Common myeloid progenitor, CD34-positive (primary cell): ENCODE measurements at regions not wholly inside any gene's neighbourhood (a gene's known extent, or its start where the extent isn't known, plus 50 kb on each side); places are given as distances from the start of the nearest gene placed in this dataset.

Experiments
- CTCF ChIA-PET: fragments of 350-600 bp; sonication (Branson Sonifier 250); formaldehyde crosslinking; loops from one replicate; lab custom pipeline; 2021; ENCODE audit warnings: antibody characterized with exemption; lab: Charles Lee
- POLR2A ChIA-PET: fragments of 350-600 bp; sonication (Branson Sonifier 250); formaldehyde crosslinking; loops from one replicate; lab custom pipeline; 2021; ENCODE audit warnings: antibody characterized with exemption; lab: Charles Lee
- DNase-seq, 3 donors: peaks; one replicate each; pipeline versions ENCODE4 v3.0.0 to v3.0.0-alpha.2; 2013
- H3K27ac ChIP-seq, 2 experiments: 1 replicate in 1 of 2; 2 replicates in 1 of 2; pipeline ENCODE4 v1.7.0; 2013; ENCODE audit warnings: inconsistent platforms in 2 of 2, low read length in 2 of 2, mild to moderate bottlenecking in 2 of 2, low read depth in 1 of 2, moderate library complexity in 1 of 2; ENCODE audit not compliant: severe bottlenecking in 2 of 2, insufficient read depth in 1 of 2, poor library complexity in 1 of 2
- H3K27me3 ChIP-seq, 5 experiments: replicated peaks in 2 of 5; 1 replicate in 3 of 5; 2 replicates in 2 of 5; pipeline versions ENCODE4 v1.6.1 to v1.7.0; 2013; ENCODE audit warnings: low read length in 4 of 5, mild to moderate bottlenecking in 2 of 5, moderate library complexity in 2 of 5, inconsistent platforms in 1 of 5; ENCODE audit not compliant: insufficient read depth in 5 of 5, control insufficient read depth in 4 of 5
- H3K36me3 ChIP-seq, 4 experiments: 1 replicate in 2 of 4; 2 replicates in 2 of 4; pipeline versions ENCODE4 v1.6.1 to v1.7.0; 2013; ENCODE audit warnings: low read length in 3 of 4, control low read depth in 1 of 4, mild to moderate bottlenecking in 1 of 4; ENCODE audit not compliant: control insufficient read depth in 4 of 4, insufficient read depth in 4 of 4
- H3K4me1 ChIP-seq, 4 experiments: 1 replicate in 3 of 4; 2 replicates in 1 of 4; pipeline versions ENCODE4 v1.6.1 to v1.7.1; 2013; ENCODE audit warnings: low read length in 3 of 4, mild to moderate bottlenecking in 3 of 4, control low read depth in 1 of 4, inconsistent platforms in 1 of 4, moderate library complexity in 1 of 4; ENCODE audit not compliant: control insufficient read depth in 4 of 4, insufficient read depth in 4 of 4; ENCODE audit errors: control extremely low read depth in 1 of 4
- H3K4me3 ChIP-seq, 7 experiments: 1 replicate in 4 of 7; 2 replicates in 3 of 7; pipeline versions ENCODE4 v1.5.1 to v1.7.0; 2013; ENCODE audit warnings: mild to moderate bottlenecking in 7 of 7, low read length in 6 of 7, moderate library complexity in 6 of 7, inconsistent platforms in 2 of 7, low read depth in 2 of 7, control low read depth in 1 of 7; ENCODE audit not compliant: insufficient read depth in 4 of 7, control insufficient read depth in 1 of 7; ENCODE audit errors: extremely low read depth in 1 of 7
- H3K9me3 ChIP-seq, 5 experiments: 1 replicate in 4 of 5; 2 replicates in 1 of 5; pipeline versions ENCODE4 v1.6.1 to v1.7.1; 2013; ENCODE audit warnings: low read length in 4 of 5, mild to moderate bottlenecking in 2 of 5, inconsistent platforms in 1 of 5, low read depth in 1 of 5, moderate library complexity in 1 of 5; ENCODE audit not compliant: control insufficient read depth in 4 of 5, insufficient read depth in 2 of 5; ENCODE audit errors: control extremely low read depth in 1 of 5
- WGBS: methylation state at CpG from one replicate; pipeline ENCODE4 v1.1.5; 2013; ENCODE audit not compliant: insufficient coverage; 5-methylcytosine and 5-hydroxymethylcytosine counted together

GRCh38 chr1:215453440-215453839 is 113.7 kb upstream of the KCTD3 start:
- CTCF ChIA-PET = no interaction called here
- H3K9me3 ChIP-seq = no peaks in the 10 kb centered on the region
- no peak overlapping the region for H3K4me3 ChIP-seq
- no peaks in the 10 kb centered on the region for H3K4me1 ChIP-seq
- POLR2A ChIA-PET = no interaction called here
- H3K27me3 ChIP-seq = no peaks in the 10 kb centered on the region
- H3K27ac ChIP-seq = no peak overlapping the region
- DNase-seq = no peak
- no peaks in the 10 kb centered on the region for H3K36me3 ChIP-seq

GRCh38 chr1:215457213-215457612 is 109.9 kb upstream of the KCTD3 start:
- CTCF ChIA-PET = no interaction called here
- no peaks in the 10 kb centered on the region for H3K36me3 ChIP-seq
- H3K27ac ChIP-seq = no peak overlapping the region
- H3K27me3 ChIP-seq = no peaks in the 10 kb centered on the region
- DNase-seq = no peak
- POLR2A ChIA-PET = no interaction called here
- no peaks in the 10 kb centered on the region for H3K9me3 ChIP-seq
- no peak overlapping the region for H3K4me3 ChIP-seq
- 100% methylated on average over 3 of the region's 3 CpGs for WGBS
- no peaks in the 10 kb centered on the region for H3K4me1 ChIP-seq

GRCh38 chr1:215458104-215458503 is 109.0 kb upstream of the KCTD3 start:
- Histone ChIP-seq H3K36me3 (no peaks in the 10 kb centered on the region), H3K27ac (no peak overlapping the region), H3K9me3 (no peaks in the 10 kb centered on the region), H3K27me3 (no peaks in the 10 kb centered on the region), H3K4me3 (no peak overlapping the region), H3K4me1 (no peaks in the 10 kb centered on the region)
- ChIA-PET POLR2A (no interaction called here), CTCF (no interaction called here)
- WGBS = 94% methylated on average over 6 of the region's 6 CpGs
- DNase-seq = no peak

- CTCF ChIA-PET = no interaction called here
- Histone ChIP-seq H3K4me3 (no peak overlapping the region), H3K4me1 (no peaks in the 10 kb centered on the region), H3K9me3 (no peaks in the 10 kb centered on the region), H3K27ac (no peak overlapping the region), H3K27me3 (no peaks in the 10 kb centered on the region), H3K36me3 (no peaks in the 10 kb centered on the region)
- POLR2A ChIA-PET = no interaction called here
- no peak for DNase-seq
These were observed 108.5 kb upstream of the KCTD3 start for GRCh38 chr1:215458562-215458961.

GRCh38 chr1:215459136-215459535 is 108.0 kb upstream of the KCTD3 start:
- 83% methylated on average over 2 of the region's 2 CpGs for WGBS
- ChIA-PET CTCF (no interaction called here), POLR2A (no interaction called here)
- Histone ChIP-seq H3K4me1 (no peaks in the 10 kb centered on the region), H3K4me3 (no peak overlapping the region), H3K27me3 (no peaks in the 10 kb centered on the region), H3K27ac (no peak overlapping the region), H3K9me3 (no peaks in the 10 kb centered on the region), H3K36me3 (no peaks in the 10 kb centered on the region)
- DNase-seq = no peak

- Histone ChIP-seq H3K9me3 (peaks cover 0 to 1% (median 0%) of the 10 kb centered on the region in 5 experiments), H3K27ac (no peak overlapping the region), H3K36me3 (no peaks in the 10 kb centered on the region), H3K4me3 (no peak overlapping the region), H3K27me3 (no peaks in the 10 kb centered on the region), H3K4me1 (no peaks in the 10 kb centered on the region)
- CTCF ChIA-PET = no interaction called here
- no CpG with 5 or more reads among the region's 3 CpGs for WGBS
- POLR2A ChIA-PET = no interaction called here
- no peak for DNase-seq
These were observed 100.7 kb upstream of the KCTD3 start for GRCh38 chr1:215466361-215466760.

GRCh38 chr1:215471463-215471862 is 95.6 kb upstream of the KCTD3 start:
- H3K4me3 ChIP-seq = no peak overlapping the region
- no peaks in the 10 kb centered on the region for H3K4me1 ChIP-seq
- H3K27me3 ChIP-seq = no peaks in the 10 kb centered on the region
- no peak for DNase-seq
- peaks cover 0 to under 1% (median 0%) of the 10 kb centered on the region in 5 experiments for H3K9me3 ChIP-seq
- no peaks in the 10 kb centered on the region for H3K36me3 ChIP-seq
- no CpG with 5 or more reads among the region's 2 CpGs for WGBS
- CTCF ChIA-PET = no interaction called here
- POLR2A ChIA-PET = no interaction called here
- no peak overlapping the region for H3K27ac ChIP-seq

GRCh38 chr1:215472723-215473122 is 94.4 kb upstream of the KCTD3 start:
- POLR2A ChIA-PET = no interaction called here
- Histone ChIP-seq H3K4me3 (no peak overlapping the region), H3K27me3 (no peaks in the 10 kb centered on the region), H3K36me3 (no peaks in the 10 kb centered on the region), H3K9me3 (peaks cover 0 to 5% (median 0%) of the 10 kb centered on the region in 5 experiments), H3K27ac (no peak overlapping the region), H3K4me1 (no peaks in the 10 kb centered on the region)
- CTCF ChIA-PET = no interaction called here
- DNase-seq = no peak
